Right lobe of liver (tissue), 4 donors: ENCODE measurements at regions not wholly inside any gene's neighbourhood (a gene's known extent, or its start where the extent isn't known, plus 50 kb on each side); places are given as distances from the start of the nearest gene placed in this dataset.

Experiments used
- POLR2A ChIP-seq: fragments of 450-650 bp; IDR thresholded peaks from one replicate; pipeline ENCODE4 v1.6.1; 2017; ENCODE audit warnings: antibody characterized with exemption, mild to moderate bottlenecking
- TF ChIP-seq, protein P1 (sequence below), 4 donors: fragments of 200-600 bp in 3 of 4; fragments of 450-650 bp in 1 of 4; IDR thresholded peaks; one replicate each; pipeline versions ENCODE4 v1.5.1 to v1.8.0; 2016 to 2022; ENCODE audit warnings: antibody characterized with exemption in 4 of 4, mild to moderate bottlenecking in 2 of 4
- donor health status: DM: no; HTN: no; CAD: no.
- donor health status: DM: no; HTN: no; CAD: no.
- donor health status: DM: no; HTN: yes; CAD: no.

- TF ChIP-seq, protein P1, sequence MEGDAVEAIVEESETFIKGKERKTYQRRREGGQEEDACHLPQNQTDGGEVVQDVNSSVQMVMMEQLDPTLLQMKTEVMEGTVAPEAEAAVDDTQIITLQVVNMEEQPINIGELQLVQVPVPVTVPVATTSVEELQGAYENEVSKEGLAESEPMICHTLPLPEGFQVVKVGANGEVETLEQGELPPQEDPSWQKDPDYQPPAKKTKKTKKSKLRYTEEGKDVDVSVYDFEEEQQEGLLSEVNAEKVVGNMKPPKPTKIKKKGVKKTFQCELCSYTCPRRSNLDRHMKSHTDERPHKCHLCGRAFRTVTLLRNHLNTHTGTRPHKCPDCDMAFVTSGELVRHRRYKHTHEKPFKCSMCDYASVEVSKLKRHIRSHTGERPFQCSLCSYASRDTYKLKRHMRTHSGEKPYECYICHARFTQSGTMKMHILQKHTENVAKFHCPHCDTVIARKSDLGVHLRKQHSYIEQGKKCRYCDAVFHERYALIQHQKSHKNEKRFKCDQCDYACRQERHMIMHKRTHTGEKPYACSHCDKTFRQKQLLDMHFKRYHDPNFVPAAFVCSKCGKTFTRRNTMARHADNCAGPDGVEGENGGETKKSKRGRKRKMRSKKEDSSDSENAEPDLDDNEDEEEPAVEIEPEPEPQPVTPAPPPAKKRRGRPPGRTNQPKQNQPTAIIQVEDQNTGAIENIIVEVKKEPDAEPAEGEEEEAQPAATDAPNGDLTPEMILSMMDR (IDR thresholded peaks at IDR 0.05), result no peak
- TF ChIP-seq POLR2A, result no peak
Measured at GRCh38 chr2:78056976-78057375, 534.8 kb upstream of the LRRTM4 start.
